CD4-positive, alpha-beta T cell treated with Interleukin-12 subunit alpha and Interleukin-12 subunit beta, for 1 hour (primary cell): ENCODE measurements at regions not wholly inside any gene's neighbourhood (a gene's known extent, or its start where the extent isn't known, plus 50 kb on each side); places are given as distances from the start of the nearest gene placed in this dataset.
"Not testable (repeated sequence)": the region's sequence is repeated elsewhere in the genome, so short reads cannot be mapped to it uniquely, and the experiment has no call there.

ENCODE experiments used
- DNase-seq: peaks from one replicate; pipeline ENCODE4 v3.0.0-alpha.2; 2020

- no peak for DNase-seq
Observed at GRCh38 chrX:39484159-39485068, 613.3 kb downstream of the BCOR start.

DNA sequence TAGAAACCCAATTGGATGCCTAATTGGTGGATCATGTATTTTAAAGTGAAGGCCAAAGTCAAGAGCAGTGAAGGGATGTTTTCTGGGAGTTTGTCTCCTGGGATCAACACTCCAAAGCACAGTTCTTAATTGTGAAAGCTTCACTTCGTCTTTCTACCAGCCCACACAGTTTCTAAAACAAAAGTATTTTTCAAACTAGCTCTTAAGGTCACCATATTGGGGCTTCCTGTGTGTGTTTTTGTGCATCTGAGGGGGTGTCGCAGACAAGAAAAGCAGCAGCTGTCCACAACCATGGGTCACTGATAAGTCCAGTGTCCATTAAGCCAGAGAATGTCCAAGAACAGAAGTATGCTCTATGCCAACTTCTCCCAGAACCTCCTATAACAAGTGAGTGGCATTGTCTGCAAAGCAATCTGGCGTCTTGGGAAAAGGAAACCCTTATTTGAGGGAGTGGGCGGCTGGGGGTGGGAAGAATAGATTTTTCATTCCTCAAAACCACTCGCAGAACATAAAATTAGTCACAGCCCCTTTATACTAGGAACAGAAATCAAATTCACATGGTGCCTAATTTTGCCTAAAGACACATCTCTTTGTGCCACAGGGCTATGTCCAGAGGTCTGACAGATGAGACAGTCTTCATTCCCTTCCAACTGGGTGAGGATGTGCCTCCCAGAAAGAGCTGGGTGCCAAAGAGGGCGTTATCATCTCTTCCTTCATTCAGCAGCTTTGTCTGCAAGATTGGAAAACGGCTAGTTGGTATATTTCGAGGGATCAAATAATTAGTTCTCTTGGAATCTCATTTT, 610.4 kb downstream of the BCOR start:
- DNase-seq: no peak

GRCh38 chrX:39487969-39488330, 609.8 kb downstream of the BCOR start:
- no peak for DNase-seq

- DNase-seq: peak; percentile 65
Observed at GRCh38 chrX:39491548-39492297, 606.0 kb downstream of the BCOR start.

DNA sequence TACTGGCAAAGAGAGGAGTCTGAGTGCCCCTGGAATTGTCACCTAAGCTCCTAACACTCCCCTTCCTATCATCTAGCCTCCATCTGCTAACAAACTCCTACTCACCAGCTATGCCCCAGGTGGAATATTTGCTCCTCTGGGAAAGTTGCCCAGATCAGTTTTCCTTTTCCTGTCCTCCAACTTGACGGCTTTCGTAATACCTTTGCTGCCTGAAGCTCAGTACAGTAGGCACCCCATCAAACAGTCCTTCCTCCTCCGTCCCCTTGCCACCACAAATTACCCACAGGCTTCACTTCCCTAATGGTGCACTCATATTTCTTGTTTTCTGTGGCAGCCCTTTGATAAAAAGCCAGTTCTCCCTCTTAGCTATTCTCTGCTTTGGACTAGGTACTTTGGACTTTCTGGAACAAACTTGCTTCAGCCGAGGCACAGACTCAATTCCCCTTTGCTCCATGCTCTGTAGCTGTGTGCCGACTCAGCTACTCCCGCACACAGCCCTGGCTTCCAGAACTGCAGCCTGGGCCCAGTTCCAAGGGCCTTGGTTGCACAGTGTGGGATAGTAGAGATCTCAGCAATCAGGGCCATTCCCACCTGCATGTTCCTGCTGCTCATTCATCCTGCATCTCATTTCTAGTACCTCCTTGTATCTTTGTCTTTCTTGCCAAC, 605.1 kb downstream of the BCOR start:
- no peak for DNase-seq

GRCh38 chrX:39493168-39493567, 604.6 kb downstream of the BCOR start:
- DNase-seq: no peak

- not testable (repeated sequence) for DNase-seq
Observed at GRCh38 chrX:39497117-39497516, 600.6 kb downstream of the BCOR start.

DNA sequence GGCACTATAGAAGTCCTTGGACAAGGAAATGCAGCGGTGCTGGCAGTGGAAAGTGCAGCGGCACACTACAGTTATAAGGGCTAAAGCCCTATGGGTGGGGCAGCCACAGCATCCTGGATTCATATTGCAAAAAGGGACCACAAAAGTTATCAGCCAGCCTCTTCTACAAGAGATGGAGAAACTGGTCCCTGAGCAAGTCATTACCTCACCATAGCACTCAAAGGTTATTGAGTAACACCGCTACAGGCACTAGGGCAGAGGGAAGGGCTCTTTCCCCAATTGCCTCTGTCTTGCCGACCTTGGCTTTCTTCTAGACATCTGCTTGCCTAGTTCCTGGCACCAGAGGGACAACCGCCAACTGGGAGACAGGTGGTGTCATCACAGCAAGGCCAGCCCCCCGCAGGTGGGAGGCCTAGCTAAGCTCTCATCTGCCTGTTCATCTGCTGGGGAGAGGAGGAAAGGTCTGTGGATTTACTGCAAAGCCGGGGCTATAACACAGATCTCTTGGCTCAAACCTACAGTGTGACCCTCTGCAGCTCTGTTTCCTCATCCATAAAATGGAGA, 600.0 kb downstream of the BCOR start:
- DNase-seq: no peak

DNA sequence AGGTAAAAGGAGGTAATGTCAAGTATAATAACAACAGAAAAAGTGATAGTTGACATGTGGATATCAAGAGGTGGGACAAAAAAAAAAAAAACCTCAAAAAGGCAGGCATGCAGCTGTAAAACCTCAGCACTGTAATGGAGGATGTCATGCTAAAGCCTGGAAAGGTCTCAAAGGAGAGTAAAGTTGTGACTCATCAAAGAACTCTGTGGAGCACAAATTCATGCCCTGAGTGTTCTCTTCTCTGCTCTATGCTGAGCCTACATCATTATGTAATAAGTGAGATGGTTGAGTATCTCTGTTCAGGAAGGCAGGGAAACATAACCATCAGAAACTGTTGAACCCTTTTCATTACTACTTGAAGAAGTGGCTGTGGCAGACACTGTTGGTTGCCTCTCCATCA, 597.8 kb downstream of the BCOR start:
- DNase-seq: no peak

DNA sequence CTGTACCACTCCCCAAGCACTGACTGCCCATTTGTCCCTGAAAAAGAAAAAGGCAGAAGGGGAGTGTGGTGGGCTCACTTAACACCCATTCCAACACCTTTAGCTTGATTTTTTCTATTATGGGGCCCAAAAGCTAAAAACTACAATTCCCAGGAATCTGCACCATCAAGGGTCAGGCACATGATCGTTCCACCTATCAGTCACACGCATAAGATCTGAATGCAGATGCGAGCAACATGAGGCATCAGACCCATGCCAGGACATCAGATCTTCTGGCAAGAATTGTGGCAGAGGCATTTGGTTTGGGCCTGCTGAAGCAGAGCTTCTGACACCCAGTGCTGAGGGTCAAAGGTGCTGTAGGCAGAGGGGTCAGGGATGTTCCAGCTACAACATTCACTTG, 595.9 kb downstream of the BCOR start:
- no peak for DNase-seq

DNA sequence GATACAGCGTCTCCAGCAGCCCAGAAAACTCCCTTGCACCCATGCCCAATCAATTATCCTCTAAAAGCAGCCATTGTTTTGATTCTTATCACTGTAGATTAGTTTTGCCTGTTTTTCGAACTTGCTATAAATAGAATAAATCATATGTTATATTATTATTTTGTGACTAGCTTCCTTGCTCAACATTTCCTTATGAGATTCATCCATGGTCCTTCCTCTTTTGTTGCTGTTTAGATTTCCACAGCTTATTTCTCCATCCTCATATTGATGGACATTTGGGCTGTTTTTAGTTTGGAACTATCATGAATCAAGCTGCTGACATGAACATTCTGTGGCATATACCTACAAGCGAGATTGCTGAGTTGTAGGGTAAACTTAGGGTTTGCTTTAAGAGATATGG, 595.3 kb downstream of the BCOR start:
- no peak for DNase-seq

- DNase-seq: no peak
Observed at GRCh38 chrX:39504227-39504626, 593.5 kb downstream of the BCOR start.

GRCh38 chrX:39504850-39505259, 592.9 kb downstream of the BCOR start:
- no peak for DNase-seq

DNA sequence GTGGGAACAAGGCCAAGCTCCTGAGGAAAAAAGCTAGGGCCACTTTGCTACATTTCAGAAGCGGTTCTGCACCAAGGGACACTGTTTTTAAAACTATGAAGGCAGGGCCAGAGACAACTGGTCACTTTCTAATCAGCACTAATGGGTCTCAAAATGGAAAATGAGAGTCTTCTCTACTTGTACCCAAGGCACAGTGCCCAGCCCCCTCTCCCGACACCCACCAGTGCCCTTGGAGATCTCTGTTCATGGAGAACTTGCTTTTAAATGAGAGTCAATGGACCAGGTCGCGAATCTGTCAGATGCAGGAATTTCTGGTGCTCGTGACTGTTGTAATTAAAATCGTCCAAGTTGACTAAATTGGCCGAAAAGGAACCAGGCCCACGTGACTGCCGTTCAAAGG, 591.6 kb downstream of the BCOR start:
- no peak for DNase-seq

DNA sequence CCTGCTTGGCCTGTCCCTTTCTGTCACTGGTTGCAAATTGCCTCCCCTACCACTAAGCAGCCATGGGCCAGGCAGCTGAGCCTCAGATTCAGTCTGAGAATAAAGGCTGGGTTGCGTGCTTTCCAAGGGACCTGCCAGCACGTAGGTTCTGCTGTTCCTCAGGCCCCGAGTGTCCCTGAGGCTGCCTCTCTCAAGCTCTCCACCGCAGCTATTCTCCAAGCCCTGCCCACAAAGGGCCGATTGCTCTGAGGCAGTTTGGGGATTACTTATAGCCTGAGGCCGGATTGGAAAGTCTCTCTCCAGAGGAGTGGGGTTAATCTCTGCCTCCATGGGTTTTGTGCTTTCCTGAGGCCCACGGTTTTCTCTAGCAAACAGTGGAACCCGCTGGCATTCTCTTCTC, 590.7 kb downstream of the BCOR start:
- no peak for DNase-seq

GRCh38 chrX:39507617-39508299, 590.0 kb downstream of the BCOR start:
- DNase-seq: no peak

- peak; percentile 8 for DNase-seq
Observed at GRCh38 chrX:39508300-39508692, 589.5 kb downstream of the BCOR start.

DNA sequence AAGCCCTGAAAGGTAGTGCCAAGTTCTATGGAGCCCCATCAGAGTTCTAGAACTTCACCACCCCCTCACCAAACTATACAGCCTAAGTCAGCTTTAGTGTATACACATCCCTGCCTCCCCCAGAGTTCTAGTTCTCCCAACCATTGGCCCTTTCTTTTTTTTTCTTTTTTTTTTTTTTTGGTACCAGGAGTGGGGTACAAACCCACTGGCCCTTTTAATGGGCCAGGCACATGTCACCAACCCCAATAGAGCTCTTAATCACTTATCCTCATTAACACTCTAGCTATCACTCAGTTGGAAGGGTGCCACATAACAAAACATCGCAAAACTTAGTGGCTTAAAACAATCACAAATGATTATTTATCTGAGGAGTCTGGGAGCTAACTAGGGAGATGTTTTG, 588.6 kb downstream of the BCOR start:
- no peak for DNase-seq

GRCh38 chrX:39513836-39514235, 583.9 kb downstream of the BCOR start:
- DNase-seq: no peak

GRCh38 chrX:39514801-39515200, 583.0 kb downstream of the BCOR start:
- DNase-seq: no peak

- no peak for DNase-seq
Observed at GRCh38 chrX:39516427-39516841, 581.3 kb downstream of the BCOR start.

DNA sequence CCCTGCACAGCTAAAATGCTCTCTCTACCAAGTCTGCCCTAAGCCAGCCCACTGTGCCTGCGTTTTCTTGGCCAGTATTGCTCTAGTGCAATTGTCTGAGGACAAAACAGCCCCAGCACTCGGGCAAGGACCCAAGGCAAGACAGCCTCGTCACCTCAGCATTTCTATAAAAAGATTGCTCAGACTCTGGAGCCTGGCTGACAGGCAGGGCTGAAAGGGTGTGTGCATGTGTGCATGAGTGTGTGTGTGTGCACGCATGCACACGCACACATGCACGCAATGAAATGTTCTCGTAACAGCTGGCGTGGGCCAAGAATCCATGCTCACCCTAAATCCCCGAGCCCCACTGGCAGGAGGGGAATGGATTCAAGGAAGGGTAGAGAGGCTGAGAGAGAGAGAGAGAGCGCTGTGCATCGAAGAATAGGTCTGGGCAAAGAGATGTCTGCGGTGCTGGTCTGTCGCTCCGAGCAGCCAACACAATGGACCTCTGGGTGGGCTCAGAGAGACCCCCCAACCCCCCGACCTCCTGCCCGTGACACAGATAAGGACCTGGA, 579.2 kb downstream of the BCOR start:
- DNase-seq: no peak
